ENCODE measurements at regions not wholly inside any gene's neighbourhood (a gene's known extent, or its start where the extent isn't known, plus 50 kb on each side); places are given as distances from the start of the nearest gene placed in this dataset.
"Not testable (repeated sequence)": the region's sequence is repeated elsewhere in the genome, so short reads cannot be mapped to it uniquely, and the experiment has no call there.

DNA sequence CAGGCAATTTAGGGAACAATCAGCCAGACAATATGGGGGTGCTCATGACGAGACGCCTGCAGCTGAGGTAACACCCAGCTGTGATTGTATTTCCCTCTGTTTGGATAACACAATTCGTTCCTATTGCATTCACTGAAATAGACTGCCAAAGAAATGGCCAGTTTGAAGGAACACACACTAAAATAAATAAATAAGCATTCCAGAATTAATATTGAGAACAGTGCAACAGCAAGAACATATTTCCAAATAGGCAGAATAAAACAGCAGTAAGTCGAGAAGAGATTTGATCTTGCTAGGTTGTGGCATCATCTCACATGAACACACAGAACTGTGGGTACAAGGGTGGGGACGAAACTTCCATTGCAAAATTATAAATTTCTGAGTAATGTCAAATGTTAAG, 133.5 kb upstream of the FAM47B start:
- H3K4me3 ChIP-seq (replicated peaks in 1 of 3) = no peak overlapping the region
- intact Hi-C loops (cut with DNase I) = no loop called here
- H3K27me3 ChIP-seq = no peaks in the 10 kb centered on the region
- H3K27ac ChIP-seq = no peak overlapping the region
- TF ChIP-seq POLR2A (IDR thresholded peaks at IDR 0.05) = no peak
- TF ChIP-seq, protein P1, sequence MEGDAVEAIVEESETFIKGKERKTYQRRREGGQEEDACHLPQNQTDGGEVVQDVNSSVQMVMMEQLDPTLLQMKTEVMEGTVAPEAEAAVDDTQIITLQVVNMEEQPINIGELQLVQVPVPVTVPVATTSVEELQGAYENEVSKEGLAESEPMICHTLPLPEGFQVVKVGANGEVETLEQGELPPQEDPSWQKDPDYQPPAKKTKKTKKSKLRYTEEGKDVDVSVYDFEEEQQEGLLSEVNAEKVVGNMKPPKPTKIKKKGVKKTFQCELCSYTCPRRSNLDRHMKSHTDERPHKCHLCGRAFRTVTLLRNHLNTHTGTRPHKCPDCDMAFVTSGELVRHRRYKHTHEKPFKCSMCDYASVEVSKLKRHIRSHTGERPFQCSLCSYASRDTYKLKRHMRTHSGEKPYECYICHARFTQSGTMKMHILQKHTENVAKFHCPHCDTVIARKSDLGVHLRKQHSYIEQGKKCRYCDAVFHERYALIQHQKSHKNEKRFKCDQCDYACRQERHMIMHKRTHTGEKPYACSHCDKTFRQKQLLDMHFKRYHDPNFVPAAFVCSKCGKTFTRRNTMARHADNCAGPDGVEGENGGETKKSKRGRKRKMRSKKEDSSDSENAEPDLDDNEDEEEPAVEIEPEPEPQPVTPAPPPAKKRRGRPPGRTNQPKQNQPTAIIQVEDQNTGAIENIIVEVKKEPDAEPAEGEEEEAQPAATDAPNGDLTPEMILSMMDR (IDR thresholded peaks at IDR 0.05) = no peak
- H3K36me3 ChIP-seq = no peaks in the 10 kb centered on the region
- WGBS, 2 donors = 82% methylated on average over 5 of the region's 5 CpGs
- no peaks in the 10 kb centered on the region for H3K4me1 ChIP-seq
- DNase-seq = no peak
- H3K9me3 ChIP-seq = no peaks in the 10 kb centered on the region

DNA sequence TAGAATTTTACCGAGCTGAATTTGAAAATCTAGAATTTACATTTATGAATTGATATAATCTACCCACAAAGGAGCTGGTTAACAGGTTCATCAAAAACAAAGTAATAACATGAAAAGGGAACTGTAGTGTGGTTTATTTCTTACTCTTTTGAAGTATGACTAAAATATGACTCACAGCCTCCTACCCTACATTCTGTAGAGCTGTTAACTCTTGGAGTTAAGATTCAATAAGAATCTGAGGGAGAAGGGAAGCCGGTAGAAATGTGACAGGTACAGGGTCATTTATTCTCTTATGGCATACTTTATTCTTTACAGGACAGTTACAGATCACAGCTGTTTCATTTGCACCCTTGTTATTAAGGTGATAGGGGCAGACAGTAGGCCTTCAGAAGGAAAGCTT, 132.2 kb upstream of the FAM47B start:
- no peak for DNase-seq
- Histone ChIP-seq H3K9me3 (no peaks in the 10 kb centered on the region), H3K4me1 (no peaks in the 10 kb centered on the region), H3K27me3 (no peaks in the 10 kb centered on the region), H3K27ac (no peak overlapping the region), H3K4me3 (replicated peaks in 1 of 3) (no peak overlapping the region), H3K36me3 (no peaks in the 10 kb centered on the region)
- intact Hi-C loops (cut with DNase I) = no loop called here
- TF ChIP-seq POLR2A (IDR thresholded peaks at IDR 0.05) = no peak
- TF ChIP-seq, protein P1 (IDR thresholded peaks at IDR 0.05) = no peak
- WGBS, 2 donors = 82 to 94% methylated on average over 2 of the region's 2 CpGs

DNA sequence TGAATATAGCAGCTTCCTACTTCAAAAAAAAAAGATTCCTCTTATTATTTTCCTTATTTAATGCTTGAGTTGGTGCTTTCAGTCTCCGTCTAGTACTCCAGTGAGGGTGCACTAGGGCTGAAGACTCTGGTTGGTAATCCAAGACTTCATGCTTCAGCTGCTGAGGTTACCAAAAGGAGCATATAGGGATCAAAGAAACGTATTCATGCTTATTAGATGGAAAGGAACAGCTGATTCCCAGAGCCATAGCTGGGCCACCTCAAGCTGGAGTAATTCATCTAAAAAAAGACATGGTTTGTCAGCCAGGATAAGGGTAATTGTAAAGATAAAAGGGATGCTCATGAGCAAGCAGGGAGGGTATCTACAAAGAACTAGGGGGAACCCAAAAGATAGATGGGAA, 131.7 kb upstream of the FAM47B start:
- intact Hi-C loops (cut with DNase I) = no loop called here
- TF ChIP-seq POLR2A (IDR thresholded peaks at IDR 0.05) = no peak
- TF ChIP-seq, protein P1 (IDR thresholded peaks at IDR 0.05) = no peak
- no peak overlapping the region for H3K4me3 ChIP-seq (replicated peaks in 1 of 3)
- no peak for DNase-seq
- H3K27ac ChIP-seq = no peak overlapping the region
- H3K4me1 ChIP-seq = no peaks in the 10 kb centered on the region
- no peaks in the 10 kb centered on the region for H3K27me3 ChIP-seq
- H3K9me3 ChIP-seq = no peaks in the 10 kb centered on the region
- H3K36me3 ChIP-seq = no peaks in the 10 kb centered on the region
- 60 to 87% methylated on average over 2 of the region's 2 CpGs for WGBS, 2 donors

DNA sequence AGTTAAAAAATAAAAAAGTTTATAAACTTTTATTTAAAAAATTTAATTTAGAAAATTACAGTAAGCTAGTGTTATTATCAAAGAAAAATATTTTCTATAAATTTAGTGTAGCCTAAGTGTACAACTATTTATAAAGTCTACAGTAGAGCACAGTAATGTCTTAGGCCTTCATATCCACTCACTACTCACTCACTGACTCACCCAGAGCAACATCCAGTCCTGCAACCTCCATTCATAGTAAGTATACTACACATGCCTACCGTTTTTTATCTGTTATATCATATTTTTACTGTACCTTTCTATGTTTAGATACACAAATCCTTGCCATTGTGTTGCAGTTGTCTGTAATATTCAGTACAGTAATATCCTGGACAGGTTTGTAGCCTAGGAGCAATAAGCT, 129.0 kb upstream of the FAM47B start:
- Histone ChIP-seq H3K9me3 (no peaks in the 10 kb centered on the region), H3K4me3 (replicated peaks in 1 of 3) (no peak overlapping the region), H3K27ac (no peak overlapping the region), H3K36me3 (no peaks in the 10 kb centered on the region), H3K27me3 (no peaks in the 10 kb centered on the region), H3K4me1 (no peaks in the 10 kb centered on the region)
- 73 to 86% methylated on average over 1 of the region's 1 CpG for WGBS, 2 donors
- intact Hi-C loops (cut with DNase I) = no loop called here
- DNase-seq = no peak
- no peak for TF ChIP-seq POLR2A (IDR thresholded peaks at IDR 0.05)

DNA sequence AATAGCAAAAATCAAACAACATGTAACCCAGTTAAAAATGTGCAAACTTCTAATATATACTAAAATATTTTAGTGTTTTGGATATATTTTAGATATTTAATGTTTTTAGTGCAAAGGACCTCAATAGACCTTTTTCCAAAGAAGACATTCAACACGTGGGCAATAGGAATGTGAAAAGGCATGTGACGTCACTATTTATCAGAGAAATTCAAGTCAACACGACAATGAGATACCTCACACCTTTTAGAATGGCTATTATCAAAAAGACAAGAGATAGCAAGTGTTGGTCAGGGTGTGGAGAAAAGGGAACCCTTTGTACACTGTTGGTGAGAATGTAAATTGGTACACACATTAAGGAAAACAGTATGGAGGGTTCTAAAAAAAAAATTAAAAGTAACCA, 115.6 kb upstream of the FAM47B start:
- H3K36me3 ChIP-seq = no peaks in the 10 kb centered on the region
- H3K9me3 ChIP-seq = no peaks in the 10 kb centered on the region
- intact Hi-C loops (cut with DNase I) = no loop called here
- WGBS, 2 donors = 49 to 62% methylated on average over 3 of the region's 3 CpGs
- TF ChIP-seq, protein P1 (IDR thresholded peaks at IDR 0.05) = no peak
- no peak for TF ChIP-seq POLR2A (IDR thresholded peaks at IDR 0.05)
- DNase-seq = no peak
- no peak overlapping the region for H3K27ac ChIP-seq
- no peaks in the 10 kb centered on the region for H3K4me1 ChIP-seq
- H3K27me3 ChIP-seq = no peaks in the 10 kb centered on the region
- no peak overlapping the region for H3K4me3 ChIP-seq (replicated peaks in 1 of 3)

DNA sequence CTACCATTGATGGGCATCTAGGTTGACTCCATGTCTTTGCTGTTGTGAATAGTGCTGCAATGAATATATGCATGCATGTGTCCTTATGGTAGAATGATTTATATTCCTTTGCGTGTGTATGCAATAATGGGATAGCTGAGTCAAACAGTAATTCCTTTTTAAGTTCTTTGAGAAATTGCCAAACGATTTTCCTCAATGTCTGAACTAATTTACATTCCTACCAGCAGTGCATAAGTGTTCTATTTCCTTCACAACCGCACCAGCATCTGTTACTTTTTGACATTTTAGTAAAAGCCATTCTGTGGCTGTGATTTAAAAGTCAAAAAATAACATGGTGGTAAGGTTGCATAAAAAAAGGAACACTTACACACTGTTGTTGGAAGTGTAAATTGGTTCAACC, 103.1 kb upstream of the FAM47B start:
- Histone ChIP-seq H3K9me3 (no peaks in the 10 kb centered on the region), H3K4me1 (no peaks in the 10 kb centered on the region), H3K4me3 (replicated peaks in 1 of 3) (no peak overlapping the region), H3K36me3 (no peaks in the 10 kb centered on the region), H3K27me3 (no peaks in the 10 kb centered on the region), H3K27ac (no peak overlapping the region)
- DNase-seq = no peak
- TF ChIP-seq POLR2A (IDR thresholded peaks at IDR 0.05) = no peak
- TF ChIP-seq, protein P1 (IDR thresholded peaks at IDR 0.05) = no peak
- WGBS, 2 donors = 78 to 88% methylated on average over 3 of the region's 3 CpGs
- intact Hi-C loops (cut with DNase I) = no loop called here

DNA sequence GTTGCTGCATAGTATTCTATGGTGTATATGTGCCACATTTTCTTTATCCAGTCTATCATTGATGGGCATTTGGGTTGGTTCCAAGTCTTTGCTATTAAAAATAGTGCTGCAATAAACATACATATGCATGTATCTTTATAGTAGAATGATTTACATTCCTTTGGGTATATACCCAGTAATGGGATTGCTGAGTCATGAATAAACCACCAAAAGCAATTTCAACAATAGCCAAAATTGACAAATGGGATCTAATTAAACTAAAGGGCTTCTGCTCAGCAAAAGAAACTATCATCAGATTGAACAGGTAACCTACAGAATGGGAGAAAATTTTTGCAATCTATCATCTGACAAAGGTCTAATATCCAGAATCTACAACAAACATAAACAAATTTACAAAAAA, 101.4 kb upstream of the FAM47B start:
- H3K4me3 ChIP-seq (replicated peaks in 1 of 3); H3K27ac ChIP-seq; H3K27me3 ChIP-seq; DNase-seq; intact Hi-C loops (cut with DNase I); H3K9me3 ChIP-seq; H3K4me1 ChIP-seq; H3K36me3 ChIP-seq: not testable (repeated sequence)

All from thyroid gland (tissue), 4 donors.